Omental fat pad (tissue), 3 donors: ENCODE measurements at regions not wholly inside any gene's neighbourhood (a gene's known extent, or its start where the extent isn't known, plus 50 kb on each side); places are given as distances from the start of the nearest gene placed in this dataset.

Experiments
- ATAC-seq: fragments of 150-250 bp; one replicate; pipeline ENCODE4 v1.9.1; 2016; ENCODE audit warnings: mild to moderate bottlenecking, moderate library complexity; ENCODE audit not compliant: low FRiP score
- DNase-seq: peaks from one replicate; pipeline ENCODE4 v3.0.0-alpha.2; 2019; ENCODE audit warnings: low spot score
- TF ChIP-seq, protein P1 (sequence below), 3 donors: fragments of 450-650 bp; IDR thresholded peaks; one replicate each; pipeline ENCODE4 v1.5.1; 2016 to 2017; ENCODE audit warnings: antibody characterized with exemption in 3 of 3, mild to moderate bottlenecking in 3 of 3, moderate library complexity in 2 of 3

DNA sequence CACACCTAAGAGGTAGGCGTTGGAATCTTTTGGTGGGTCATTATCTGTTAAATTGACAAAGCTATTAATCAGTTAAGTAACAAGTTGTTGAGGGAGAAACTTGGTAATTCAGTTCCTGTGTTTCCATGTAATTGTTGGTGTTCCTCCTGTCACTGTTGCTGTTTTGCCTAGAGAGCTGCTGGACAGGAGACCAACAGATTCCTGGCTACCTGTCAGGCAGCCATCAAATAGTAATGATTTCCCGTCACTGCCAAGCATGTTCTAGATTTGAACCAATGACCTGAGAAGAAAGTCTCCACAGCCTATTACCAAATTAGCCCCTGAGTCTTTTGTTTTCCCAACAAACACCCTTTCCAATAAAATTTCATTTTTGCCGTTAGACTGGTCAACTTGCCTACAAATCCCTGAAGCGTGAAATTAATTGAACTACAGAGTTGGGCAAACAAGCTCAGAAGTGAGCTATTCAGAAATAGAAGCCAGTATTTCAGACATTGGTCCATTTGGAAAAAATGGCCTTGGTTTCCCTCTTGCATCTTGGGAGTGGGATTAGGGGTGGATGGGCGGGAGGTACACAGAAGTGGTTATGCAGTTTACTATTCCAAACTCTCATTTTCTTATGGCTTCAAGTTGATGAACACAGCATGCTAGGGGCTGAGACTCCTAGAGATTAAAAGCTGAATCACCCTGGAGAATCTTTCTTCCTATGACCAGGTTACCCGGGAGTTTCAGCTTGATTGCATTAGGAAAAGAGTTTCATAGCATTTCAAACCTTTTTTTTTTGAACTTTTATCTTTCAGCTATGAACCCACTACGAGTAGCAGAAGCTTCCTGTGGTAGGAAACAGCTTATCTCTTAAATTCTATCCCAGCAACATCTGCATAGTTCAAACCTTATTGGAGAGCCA is 262.8 kb upstream of the MAF start:
- no peak for ATAC-seq
- DNase-seq: no peak
- TF ChIP-seq, protein P1, sequence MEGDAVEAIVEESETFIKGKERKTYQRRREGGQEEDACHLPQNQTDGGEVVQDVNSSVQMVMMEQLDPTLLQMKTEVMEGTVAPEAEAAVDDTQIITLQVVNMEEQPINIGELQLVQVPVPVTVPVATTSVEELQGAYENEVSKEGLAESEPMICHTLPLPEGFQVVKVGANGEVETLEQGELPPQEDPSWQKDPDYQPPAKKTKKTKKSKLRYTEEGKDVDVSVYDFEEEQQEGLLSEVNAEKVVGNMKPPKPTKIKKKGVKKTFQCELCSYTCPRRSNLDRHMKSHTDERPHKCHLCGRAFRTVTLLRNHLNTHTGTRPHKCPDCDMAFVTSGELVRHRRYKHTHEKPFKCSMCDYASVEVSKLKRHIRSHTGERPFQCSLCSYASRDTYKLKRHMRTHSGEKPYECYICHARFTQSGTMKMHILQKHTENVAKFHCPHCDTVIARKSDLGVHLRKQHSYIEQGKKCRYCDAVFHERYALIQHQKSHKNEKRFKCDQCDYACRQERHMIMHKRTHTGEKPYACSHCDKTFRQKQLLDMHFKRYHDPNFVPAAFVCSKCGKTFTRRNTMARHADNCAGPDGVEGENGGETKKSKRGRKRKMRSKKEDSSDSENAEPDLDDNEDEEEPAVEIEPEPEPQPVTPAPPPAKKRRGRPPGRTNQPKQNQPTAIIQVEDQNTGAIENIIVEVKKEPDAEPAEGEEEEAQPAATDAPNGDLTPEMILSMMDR (IDR thresholded peaks at IDR 0.05): no peak

DNA sequence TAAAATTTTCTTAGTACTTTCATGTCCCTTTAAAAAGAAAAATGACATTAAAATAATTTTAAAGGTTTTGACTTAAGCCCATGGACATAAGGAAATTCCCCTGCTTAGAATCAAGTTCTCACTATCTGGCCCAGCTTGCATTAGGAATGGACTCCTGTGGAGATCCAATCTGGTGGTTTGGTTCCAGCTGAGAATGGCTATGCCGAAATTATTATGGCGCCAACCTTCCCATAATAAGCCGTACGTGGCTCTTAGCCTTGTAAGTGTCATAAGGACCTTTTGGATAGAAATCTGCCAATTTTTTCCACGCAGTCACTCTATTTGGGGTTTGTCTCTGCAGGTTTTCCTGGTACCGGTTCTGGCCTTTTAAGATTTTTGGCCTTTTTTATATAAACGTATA is 262.1 kb upstream of the MAF start:
- TF ChIP-seq, protein P1 (IDR thresholded peaks at IDR 0.05): no peak
- ATAC-seq (no peak), DNase-seq (no peak)

DNA sequence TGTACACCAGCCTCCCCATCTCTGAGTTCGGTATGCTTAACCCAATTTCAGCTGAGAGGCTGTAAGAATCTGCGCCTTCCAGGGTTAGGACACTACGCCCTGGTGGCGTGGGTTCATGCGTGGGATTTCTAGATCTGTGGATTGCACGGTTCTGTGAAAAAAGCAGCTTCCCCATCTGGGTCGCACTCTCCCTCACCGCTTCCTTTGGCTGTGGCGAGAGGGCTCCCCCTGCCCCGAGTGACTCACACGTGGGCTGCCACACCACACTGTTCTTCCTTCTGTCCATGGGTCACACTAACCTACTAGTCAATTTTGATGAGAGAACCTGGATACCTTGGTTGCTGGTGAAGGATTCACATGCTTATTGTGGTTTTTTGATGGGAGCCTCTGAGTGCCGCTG is 256.0 kb upstream of the MAF start:
- TF ChIP-seq, protein P1 (IDR thresholded peaks at IDR 0.05): no peak
- ATAC-seq (no peak), DNase-seq (no peak)

- DNase-seq (no peak), ATAC-seq (peak; percentile 73)
Observed at GRCh38 chr16:79850348-79850747, 249.8 kb upstream of the MAF start.

GRCh38 chr16:79849119-79849518 is 248.6 kb upstream of the MAF start:
- no peak for DNase-seq
- TF ChIP-seq, protein P1 (IDR thresholded peaks at IDR 0.05): no peak
- no peak for ATAC-seq

More at GRCh38 chr16:79850348-79850747, 249.8 kb upstream of the MAF start:
- TF ChIP-seq, protein P1 (IDR thresholded peaks at IDR 0.05): no peak

GRCh38 chr16:79848719-79849118 is 248.2 kb upstream of the MAF start:
- no peak for DNase-seq
- TF ChIP-seq, protein P1 (IDR thresholded peaks at IDR 0.05): no peak
- ATAC-seq: peak; percentile 73

DNA sequence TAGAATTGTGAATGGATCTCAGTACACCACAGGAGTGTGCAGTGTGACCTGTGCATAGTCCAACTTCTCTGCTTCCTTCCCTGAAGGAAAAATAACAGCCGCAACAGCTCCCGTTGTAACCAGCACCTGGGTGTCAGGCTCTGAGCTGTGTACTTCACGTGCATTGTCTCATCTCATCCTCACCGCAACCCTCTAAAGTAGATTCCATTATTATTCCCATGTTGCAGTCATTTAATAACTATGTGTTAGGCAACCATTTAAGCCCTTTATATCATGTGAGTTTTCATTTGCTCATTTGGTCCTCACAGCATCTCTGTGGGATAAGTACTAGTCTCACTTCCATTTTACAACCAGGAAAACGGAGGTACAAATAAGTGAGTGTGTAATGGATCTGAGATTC is 247.0 kb upstream of the MAF start:
- DNase-seq (no peak), ATAC-seq (no peak)
- TF ChIP-seq, protein P1 (IDR thresholded peaks at IDR 0.05): no peak
